ENCODE measurements at regions not wholly inside any gene's neighbourhood (a gene's known extent, or its start where the extent isn't known, plus 50 kb on each side); places are given as distances from the start of the nearest gene placed in this dataset.

GRCh38 chr14:95465358-95465757, 51.1 kb downstream of the SYNE3 start:
- no peak for TF ChIP-seq CTCF (IDR thresholded peaks at IDR 0.05; ENCODE audit: low read depth, low read length, poor library complexity, severe bottlenecking)
- no peak for TF ChIP-seq EZH2phosphoT487 (IDR thresholded peaks at IDR 0.05; ENCODE audit: borderline replicate concordance, low read length)
